Sciatic nerve (tissue), 2 donors: ENCODE measurements at regions not wholly inside any gene's neighbourhood (a gene's known extent, or its start where the extent isn't known, plus 50 kb on each side); places are given as distances from the start of the nearest gene placed in this dataset.
"Not testable (repeated sequence)": the region's sequence is repeated elsewhere in the genome, so short reads cannot be mapped to it uniquely, and the experiment has no call there.

ENCODE experiments used
- ATAC-seq: fragments of 200-7000 bp; cut with Tn5 transposase; one replicate; pipeline ENCODE4 v1.9.1; 2020; ENCODE audit warnings: mild to moderate bottlenecking, moderate library complexity
- DNase-seq: peaks from one replicate; pipeline ENCODE4 v3.0.0-alpha.2; 2020; ENCODE audit warnings: low spot score
- intact Hi-C: fragments of 100-400 bp; cut with DNase I; formaldehyde crosslinking; loops from one replicate; pipeline ENCODE4 v1.14.2; 2022
- donor health status: DM: no; HTN: no; CAD: no.
- donor health status: DM: no; HTN: no; CAD: no.

GRCh38 chr10:125266541-125266940, 106.2 kb upstream of the CTBP2 start:
- ATAC-seq (no peak), DNase-seq (no peak)
- intact Hi-C loops = no loop called here

DNA sequence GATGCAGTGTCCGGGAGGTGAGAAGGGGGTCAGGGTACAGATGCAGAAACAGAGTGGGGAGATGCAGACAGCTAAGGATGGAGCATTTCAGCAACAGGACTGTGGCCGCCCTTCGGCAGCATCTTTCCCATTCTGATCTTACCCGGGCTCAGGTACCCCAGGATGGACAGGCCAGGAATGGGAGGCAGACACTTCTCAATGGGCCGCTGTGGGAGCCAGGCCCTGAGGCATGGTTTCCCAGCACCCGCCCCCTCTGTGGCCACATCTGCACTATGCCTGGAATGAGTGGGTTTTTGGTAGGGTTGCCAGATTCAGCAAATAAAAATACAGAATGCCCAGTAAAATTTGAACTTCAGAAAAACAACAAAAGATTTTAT, 105.2 kb upstream of the CTBP2 start:
- ATAC-seq = no peak
- no peak for DNase-seq
- intact Hi-C loops = no loop called here

- DNase-seq (no peak), ATAC-seq (peak; percentile 10)
- intact Hi-C loops = no loop called here
Measured at GRCh38 chr10:125264757-125265578, 104.6 kb upstream of the CTBP2 start.

DNA sequence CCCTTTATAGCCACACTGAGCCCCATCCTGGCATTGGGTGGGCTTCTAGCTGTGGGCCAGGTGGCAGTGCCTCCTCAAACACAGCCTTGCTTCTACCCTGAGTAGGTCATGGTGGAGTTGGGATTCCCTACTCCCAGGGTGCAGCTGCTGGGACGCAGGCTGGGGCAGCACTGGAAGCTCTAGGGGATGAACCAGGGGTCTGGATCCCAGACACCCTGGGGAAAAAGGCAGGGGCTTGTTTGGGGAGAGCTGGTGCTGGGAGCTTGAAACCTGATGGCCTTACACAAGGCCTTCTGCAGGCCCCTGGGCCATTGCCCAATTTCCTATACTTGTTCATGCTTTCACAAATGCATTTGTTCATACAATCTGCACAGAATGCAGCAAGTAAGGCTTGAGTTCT, 103.7 kb upstream of the CTBP2 start:
- ATAC-seq (no peak), DNase-seq (no peak)
- intact Hi-C loops = no loop called here

DNA sequence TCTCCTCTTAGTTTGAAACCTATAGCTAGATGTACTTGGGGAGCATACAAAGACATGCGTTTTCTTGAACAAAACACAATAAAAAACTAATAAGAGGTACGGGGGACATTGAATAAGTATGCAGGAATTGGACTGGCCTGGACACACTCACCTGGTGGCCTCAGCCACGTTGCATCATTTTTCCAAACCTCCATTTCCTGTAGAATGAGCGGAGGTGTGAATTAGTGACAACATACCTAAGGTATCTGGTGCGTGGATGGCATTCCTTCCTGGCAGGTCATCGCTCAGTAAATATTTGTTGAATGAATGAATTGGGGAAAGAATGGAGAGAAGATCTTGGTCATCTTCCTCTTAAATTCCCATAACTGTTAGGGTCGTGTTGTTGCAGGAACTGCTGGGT, 103.2 kb upstream of the CTBP2 start:
- intact Hi-C loops = no loop called here
- no peak for ATAC-seq
- DNase-seq = no peak

GRCh38 chr10:125262920-125263319, 102.6 kb upstream of the CTBP2 start:
- intact Hi-C loops = no loop called here
- ATAC-seq = no peak

GRCh38 chr10:125262409-125262808, 102.0 kb upstream of the CTBP2 start:
- intact Hi-C loops = no loop called here
- no peak for DNase-seq
- ATAC-seq = no peak

More at GRCh38 chr10:125262920-125263319, 102.6 kb upstream of the CTBP2 start:
- DNase-seq = no peak

GRCh38 chr10:125261491-125262186, 101.3 kb upstream of the CTBP2 start:
- ATAC-seq (no peak), DNase-seq (no peak)
- intact Hi-C loops = no loop called here

- intact Hi-C loops = no loop called here
- ATAC-seq = no peak
- no peak for DNase-seq
Measured at GRCh38 chr10:125260260-125260659, 99.9 kb upstream of the CTBP2 start.

DNA sequence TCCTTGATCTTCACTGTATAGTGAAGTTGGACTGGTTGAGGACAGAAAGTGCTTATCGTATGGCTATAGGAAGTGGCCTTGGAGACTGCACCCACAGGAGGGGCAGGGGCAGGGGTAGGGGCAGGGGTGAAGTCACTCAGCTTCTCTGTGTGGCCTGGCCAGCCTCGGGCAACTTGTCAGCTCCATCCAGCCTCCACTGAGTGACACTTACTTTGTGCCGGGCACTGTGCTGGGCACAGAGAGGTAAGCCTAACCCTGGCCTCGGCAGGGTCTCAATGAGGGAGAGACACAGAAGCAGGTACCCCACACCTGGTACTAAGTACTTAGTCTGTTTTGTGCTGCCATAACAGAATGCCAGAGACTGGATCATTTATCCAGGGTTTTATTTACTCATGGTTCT, 99.3 kb upstream of the CTBP2 start:
- ATAC-seq = no peak
- intact Hi-C loops = no loop called here
- DNase-seq = no peak

DNA sequence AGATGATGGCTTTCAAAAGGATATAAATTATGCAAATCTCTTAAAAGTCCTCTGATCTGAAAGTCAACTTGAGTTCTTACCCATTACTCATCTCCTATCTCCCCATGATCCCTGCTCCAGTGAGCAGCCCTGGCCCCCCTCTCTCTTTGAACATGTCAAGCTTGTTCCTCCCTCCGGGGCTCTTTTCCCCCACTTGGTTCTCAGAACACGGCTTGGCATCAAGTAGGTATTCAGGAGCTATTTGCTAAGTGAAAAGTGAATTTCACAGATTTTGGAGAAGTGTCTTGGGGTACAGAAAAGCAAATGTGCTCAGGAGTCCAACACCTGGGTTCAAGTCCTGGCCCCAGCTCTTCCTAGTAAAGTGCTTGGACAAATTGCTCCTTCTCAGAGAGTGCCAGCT, 98.3 kb upstream of the CTBP2 start:
- no peak for DNase-seq
- intact Hi-C loops = no loop called here
- ATAC-seq = no peak

DNA sequence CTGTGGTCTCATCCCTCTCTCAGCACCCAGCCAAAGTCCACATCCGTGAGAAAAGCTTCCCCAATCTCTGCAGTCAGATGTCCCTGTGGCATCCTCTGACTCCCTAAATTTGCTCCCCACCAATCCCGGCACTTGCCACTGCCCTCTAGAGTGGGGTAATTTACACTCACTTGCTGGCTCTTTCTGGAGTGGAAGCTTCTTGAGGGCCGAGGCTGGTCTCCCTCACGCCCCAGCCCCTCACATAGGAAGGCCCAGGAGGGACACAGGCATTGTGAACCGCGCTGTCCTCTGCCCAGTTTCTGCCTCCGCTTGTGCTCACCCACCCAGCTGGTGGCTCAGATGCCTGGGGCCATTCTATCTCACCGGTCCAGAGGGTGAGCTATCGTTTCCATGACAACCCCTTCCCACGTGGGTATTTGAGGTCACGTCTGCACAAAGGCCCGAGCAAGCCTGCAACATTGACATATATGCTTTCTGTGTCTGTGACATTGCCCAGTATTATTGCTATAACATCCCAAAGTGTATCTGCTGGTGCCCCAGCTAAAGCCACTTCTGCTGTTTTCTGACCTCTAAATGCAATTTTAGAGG, 97.3 kb upstream of the CTBP2 start:
- no peak for ATAC-seq
- intact Hi-C loops = no loop called here

DNA sequence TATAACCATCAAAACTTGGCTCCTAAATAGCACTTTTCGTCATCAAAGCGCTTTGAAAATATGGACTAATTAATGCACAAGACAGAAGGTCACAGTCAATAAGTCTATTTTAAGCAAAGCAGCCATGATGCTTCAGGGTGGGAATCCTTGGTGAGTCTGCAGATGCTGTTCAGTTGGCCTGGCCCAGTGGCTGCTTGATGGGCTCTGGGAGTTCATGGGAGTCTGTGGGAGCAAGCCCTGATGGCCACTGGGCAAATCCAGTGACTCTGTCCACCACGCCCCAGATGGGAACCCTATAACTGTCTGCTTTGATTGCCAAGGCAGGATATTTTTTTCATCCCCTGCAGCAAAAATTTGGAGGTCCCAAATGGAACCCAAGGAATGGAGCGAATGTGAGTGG, 95.7 kb upstream of the CTBP2 start:
- DNase-seq (no peak), ATAC-seq (no peak)
- intact Hi-C loops = no loop called here

More for the DNA sequence above, 97.3 kb upstream of the CTBP2 start:
- DNase-seq = no peak

DNA sequence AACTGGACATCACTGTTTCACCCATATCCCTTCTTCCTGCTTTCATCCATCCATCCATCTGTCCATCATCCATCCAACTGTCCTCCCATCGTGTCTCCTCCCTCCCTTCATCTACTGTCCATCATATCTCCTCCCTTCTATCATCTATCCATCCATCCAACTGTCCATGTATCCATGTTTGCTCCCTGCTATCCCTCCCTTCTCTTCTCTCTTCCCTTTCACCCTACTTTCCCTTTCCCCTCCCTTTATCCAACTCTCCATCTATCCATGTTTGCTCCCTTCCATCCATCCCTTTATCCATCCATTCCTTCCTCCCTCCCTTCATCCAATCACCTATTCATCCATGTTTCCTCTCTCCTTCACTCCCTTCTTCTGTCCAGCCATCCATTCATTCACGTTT, 92.6 kb upstream of the CTBP2 start:
- ATAC-seq = no peak
- no peak for DNase-seq
- intact Hi-C loops = no loop called here

- ATAC-seq, intact Hi-C loops, DNase-seq: not testable (repeated sequence)
Measured at GRCh38 chr10:125250834-125251233, 90.5 kb upstream of the CTBP2 start.

DNA sequence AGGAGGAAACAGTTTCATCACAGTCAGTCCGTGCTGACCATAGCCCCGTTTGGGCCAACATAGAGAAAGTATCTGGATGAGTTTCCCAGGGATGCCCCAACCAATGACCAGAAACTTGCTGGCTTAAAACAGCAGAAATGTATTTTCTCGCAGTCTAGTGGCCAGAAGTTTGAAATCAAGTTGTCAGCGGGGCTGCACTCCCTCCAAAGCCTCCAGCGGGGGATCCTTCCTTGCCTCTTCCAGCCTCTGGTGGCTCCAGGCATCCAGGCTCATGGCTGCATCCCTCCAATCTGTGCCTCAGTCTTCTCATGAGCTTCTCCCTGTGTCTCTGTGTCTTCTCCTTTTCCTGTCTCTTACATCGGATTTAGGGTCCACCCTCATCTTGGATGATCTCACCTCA, 89.6 kb upstream of the CTBP2 start:
- DNase-seq (no peak), ATAC-seq (no peak)
- intact Hi-C loops = no loop called here

- no peak for DNase-seq
- intact Hi-C loops = no loop called here
- no peak for ATAC-seq
Measured at GRCh38 chr10:125248489-125248888, 88.1 kb upstream of the CTBP2 start.

DNA sequence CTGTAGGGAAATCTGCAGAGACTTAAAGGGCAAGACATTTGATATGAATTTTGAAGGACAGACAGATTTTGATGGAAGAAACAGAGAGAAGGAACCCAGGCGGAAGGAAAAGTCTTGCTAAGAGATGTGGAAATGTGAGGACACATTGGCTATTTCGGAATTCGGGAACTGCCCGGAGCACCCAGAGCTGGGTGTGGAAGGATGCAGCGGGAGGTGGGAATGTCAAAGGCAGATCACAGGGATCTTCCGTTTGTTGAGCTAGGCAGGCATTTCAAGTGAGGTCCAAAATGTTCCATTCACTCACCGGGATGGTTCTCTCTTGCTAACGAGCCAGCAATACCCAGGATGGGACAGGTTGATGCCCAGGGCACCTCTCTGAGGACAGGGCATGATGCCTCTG, 87.2 kb upstream of the CTBP2 start:
- ATAC-seq = no peak
- DNase-seq = no peak
- intact Hi-C loops = no loop called here

- ATAC-seq (no peak), DNase-seq (no peak)
- intact Hi-C loops = no loop called here
Measured at GRCh38 chr10:125243532-125244253, 83.3 kb upstream of the CTBP2 start.

DNA sequence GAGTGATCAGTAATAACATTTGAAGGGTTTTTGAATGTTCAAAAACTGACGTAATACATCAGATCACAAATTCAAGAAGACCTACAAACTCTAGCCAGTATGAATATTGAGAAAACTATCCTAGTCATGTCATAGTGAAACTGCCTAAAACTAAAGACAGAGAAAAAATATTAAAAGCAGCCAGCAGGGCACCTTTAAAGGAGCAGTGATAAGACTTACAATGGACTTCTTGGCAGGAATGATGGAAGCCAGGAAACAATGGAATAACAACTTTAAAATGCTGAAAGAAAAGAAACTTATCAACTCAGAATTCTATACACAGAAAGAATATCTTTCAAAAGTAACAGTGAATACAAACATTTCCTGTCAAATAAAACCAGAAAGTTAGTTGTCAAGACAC, 78.3 kb upstream of the CTBP2 start:
- intact Hi-C loops = no loop called here
- DNase-seq (no peak), ATAC-seq (no peak)
